K562 (cell line): ENCODE measurements at regions not wholly inside any gene's neighbourhood (a gene's known extent, or its start where the extent isn't known, plus 50 kb on each side); places are given as distances from the start of the nearest gene placed in this dataset.

Experiments used
- DACH1 ChIP-seq: fragments of 450-650 bp; IDR thresholded peaks from 2 replicates; pipeline ENCODE4 v1.6.1; 2018; ENCODE audit not compliant: partially characterized antibody
- E2F3 ChIP-seq: fragments of 250-450 bp; sonication (Bioruptor Pico); IDR thresholded peaks from 2 replicates; pipeline ENCODE4 v1.4.0; 2020; ENCODE audit warnings: mild to moderate bottlenecking
- E2F5 ChIP-seq: sonication (generic); formaldehyde crosslinking; IDR thresholded peaks from 2 replicates; pipeline ENCODE4 v1.8.0; 2022; ENCODE audit warnings: mild to moderate bottlenecking, missing genetic modification reagents
- EP300 ChIP-seq: IDR thresholded peaks from 2 replicates; pipeline ENCODE4 v1.6.1; 2012; ENCODE audit warnings: low read length, improper control_type of control experiment
- ETS2 ChIP-seq: IDR thresholded peaks from 2 replicates; pipeline ENCODE4 v1.6.1; 2016; ENCODE audit warnings: borderline replicate concordance, missing genetic modification characterization, mild to moderate bottlenecking, moderate library complexity, missing compliant biosample characterization; ENCODE audit not compliant: poor library complexity, severe bottlenecking
- HLTF ChIP-seq: fragments of 450-650 bp; IDR thresholded peaks from 2 replicates; pipeline ENCODE4 v1.6.1; 2016
- KAT7 ChIP-seq: sonication (generic); formaldehyde crosslinking; IDR thresholded peaks from 2 replicates; pipeline ENCODE4 v1.8.0; 2022; ENCODE audit warnings: missing genetic modification reagents, mild to moderate bottlenecking, borderline replicate concordance
- KLF16 ChIP-seq: IDR thresholded peaks from 2 replicates; pipeline ENCODE4 v1.6.1; 2016; ENCODE audit warnings: antibody characterized with exemption
- NFIC ChIP-seq: fragments of 450-650 bp; IDR thresholded peaks from 2 replicates; pipeline ENCODE4 v1.6.1; 2017; ENCODE audit warnings: mild to moderate bottlenecking, inconsistent platforms
- NKRF ChIP-seq: fragments of 450-650 bp; IDR thresholded peaks from 2 replicates; pipeline ENCODE4 v1.6.1; 2016; ENCODE audit warnings: borderline replicate concordance
- NR0B1 ChIP-seq: fragments of 450-650 bp; IDR thresholded peaks from one replicate; pipeline ENCODE4 v1.6.1; 2018; ENCODE audit warnings: mild to moderate bottlenecking, moderate library complexity; ENCODE audit not compliant: partially characterized antibody
- PREB ChIP-seq: sonication (generic); formaldehyde crosslinking; IDR thresholded peaks from 2 replicates; pipeline ENCODE4 v1.8.1; 2023; ENCODE audit warnings: mild to moderate bottlenecking, missing genetic modification reagents
- PYGO2 ChIP-seq: fragments of 450-650 bp; IDR thresholded peaks from 2 replicates; pipeline ENCODE4 v1.6.1; 2016; ENCODE audit warnings: mild to moderate bottlenecking, missing genetic modification characterization, moderate library complexity, missing compliant biosample characterization
- RAD51 ChIP-seq: fragments of 450-650 bp; IDR thresholded peaks from 2 replicates; pipeline ENCODE4 v1.7.1; 2016; ENCODE audit warnings: low read depth, mild to moderate bottlenecking, borderline replicate concordance
- SMARCA4 ChIP-seq: fragments of 450-650 bp; IDR thresholded peaks from 2 replicates; pipeline ENCODE4 v1.6.1; 2016
- WHSC1 ChIP-seq: IDR thresholded peaks from one replicate; pipeline ENCODE4 v1.6.1; 2012; ENCODE audit warnings: low read length, control low read depth, inconsistent platforms
- ZBTB26 ChIP-seq: fragments of 450-650 bp; formaldehyde crosslinking; IDR thresholded peaks from 2 replicates; pipeline ENCODE4 v1.4.0; 2022; ENCODE audit warnings: missing genetic modification characterization
- ZNF184 ChIP-seq: sonication (generic); formaldehyde crosslinking; IDR thresholded peaks from 2 replicates; pipeline ENCODE4 v1.5.0; 2020; ENCODE audit warnings: missing genetic modification reagents
- ZNF277 ChIP-seq: fragments of 250-450 bp; sonication (Bioruptor Pico); IDR thresholded peaks from 2 replicates; pipeline ENCODE4 v1.8.0; 2022; ENCODE audit warnings: inconsistent platforms, mild to moderate bottlenecking, moderate library complexity, borderline replicate concordance
- ZNF584 ChIP-seq: fragments of 200-800 bp; sonication (Bioruptor generic); IDR thresholded peaks from 2 replicates; pipeline ENCODE4 v1.6.1; 2016; ENCODE audit warnings: low read depth, mild to moderate bottlenecking, missing genetic modification characterization, missing compliant biosample characterization
- ZNF589 ChIP-seq: fragments of 200-800 bp; sonication (Bioruptor generic); IDR thresholded peaks from 2 replicates; pipeline ENCODE4 v1.6.1; 2016; ENCODE audit warnings: low read depth, missing genetic modification characterization, missing compliant biosample characterization
- ZZZ3 ChIP-seq: fragments of 450-650 bp; IDR thresholded peaks from 2 replicates; pipeline ENCODE4 v1.6.1; 2016; ENCODE audit warnings: antibody characterized with exemption, mild to moderate bottlenecking, moderate library complexity

GRCh38 chr12:93183940-93184671 lies 193.6 kb upstream of the NUDT4 start (continued):
- TF ChIP-seq ZBTB26 (peak; percentile 86), ZNF584 (peak; percentile 83), ZZZ3 (no peak), ZNF277 (no peak), DACH1 (no peak), PYGO2 (tag) (0 out of 2 replicates have a peak, but pooled peaks have one; percentile 64), SMARCA4 (peak; percentile 50; the same call in 1 of the 2 replicates), KLF16 (no peak), NR0B1 (no peak), WHSC1 (no peak), NFIC (no peak), KAT7 (CRISPR knock-in tag) (no peak), ZNF589 (CRISPR knock-in tag) (peak; percentile 68), RAD51 (no peak), HLTF (peak; percentile 63; the same call in 1 of the 2 replicates), E2F5 (CRISPR knock-in tag) (no peak), E2F3 (CRISPR knock-in tag) (no peak), ZNF184 (CRISPR knock-in tag) (no peak), PREB (CRISPR knock-in tag) (no peak), EP300 (peak; percentile 27; the same call in 1 of the 2 replicates), NKRF (no peak), ETS2 (tag) (no peak)
